NCI-H460 (cell line): ENCODE measurements at regions not wholly inside any gene's neighbourhood (a gene's known extent, or its start where the extent isn't known, plus 50 kb on each side); places are given as distances from the start of the nearest gene placed in this dataset.

Experiments used
- DNase-seq: peaks from one replicate; pipeline ENCODE4 v3.0.0-alpha.2; 2016; ENCODE audit warnings: low read depth; ENCODE audit errors: extremely low read depth

- no peak for DNase-seq
Measured at GRCh38 chr2:150319658-150320555, 167.6 kb downstream of the RND3 start.

DNA sequence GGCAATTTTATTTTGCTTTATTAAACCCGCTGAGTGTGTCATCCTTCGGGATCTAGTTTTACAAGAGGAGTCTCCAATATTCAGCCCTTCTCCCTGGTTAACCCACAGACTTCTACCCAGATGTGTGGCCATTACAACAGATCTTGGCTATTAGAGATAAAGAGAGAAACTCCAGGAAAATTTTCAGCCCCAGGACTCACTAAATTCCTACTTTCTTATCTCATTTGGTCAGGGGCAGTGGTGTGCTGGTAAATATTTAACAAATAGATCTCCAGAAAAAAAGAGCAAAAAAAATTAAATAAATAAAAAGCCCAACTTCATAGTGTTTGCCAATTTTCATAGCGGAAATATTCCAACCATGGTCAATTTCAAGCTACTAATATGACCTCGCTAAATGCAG is 168.4 kb downstream of the RND3 start:
- DNase-seq, result no peak

DNA sequence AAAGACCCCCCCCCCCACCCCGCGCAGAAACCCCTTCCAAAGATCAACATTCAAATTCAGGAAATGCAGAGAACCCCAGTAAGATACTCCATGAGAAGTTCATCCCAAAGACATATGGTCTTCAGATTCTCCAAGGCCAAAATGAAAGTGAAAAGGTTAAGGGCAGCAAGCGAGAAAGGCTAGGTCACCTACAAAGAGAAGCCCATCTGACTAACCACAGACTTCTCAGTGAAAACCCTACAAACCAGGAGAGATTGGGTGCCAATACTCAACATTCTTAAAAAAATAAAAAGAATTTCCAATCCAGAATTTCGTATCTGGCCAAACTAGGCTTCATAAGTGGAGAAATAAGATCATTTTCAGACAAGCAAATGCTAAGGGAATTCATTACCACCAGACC is 175.2 kb downstream of the RND3 start:
- no peak for DNase-seq

- DNase-seq, result no peak
Measured at GRCh38 chr2:150309311-150310080, 178.0 kb downstream of the RND3 start.

- no peak for DNase-seq
Measured at GRCh38 chr2:150307258-150307657, 180.2 kb downstream of the RND3 start.

DNA sequence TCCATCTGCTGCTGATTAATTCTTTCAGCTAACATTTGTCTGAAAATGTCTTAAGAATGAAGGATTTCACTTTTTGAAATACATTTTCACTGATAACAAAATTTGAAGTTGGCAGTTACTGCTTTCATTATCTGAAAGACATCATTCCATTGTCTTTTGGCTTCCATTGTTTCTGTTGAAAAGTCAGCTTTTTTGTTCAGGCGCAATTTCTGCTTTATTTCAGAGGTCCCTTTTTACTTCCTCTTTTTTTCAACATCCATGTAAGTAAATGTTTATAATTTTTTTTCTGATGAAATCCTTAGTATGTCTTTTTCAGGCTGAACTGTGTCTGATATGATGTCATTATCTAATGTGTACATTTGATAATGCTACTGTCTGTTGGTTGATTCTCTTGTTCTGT is 184.2 kb downstream of the RND3 start:
- no peak for DNase-seq

GRCh38 chr2:150298571-150299305 is 188.7 kb downstream of the RND3 start:
- no peak for DNase-seq

DNA sequence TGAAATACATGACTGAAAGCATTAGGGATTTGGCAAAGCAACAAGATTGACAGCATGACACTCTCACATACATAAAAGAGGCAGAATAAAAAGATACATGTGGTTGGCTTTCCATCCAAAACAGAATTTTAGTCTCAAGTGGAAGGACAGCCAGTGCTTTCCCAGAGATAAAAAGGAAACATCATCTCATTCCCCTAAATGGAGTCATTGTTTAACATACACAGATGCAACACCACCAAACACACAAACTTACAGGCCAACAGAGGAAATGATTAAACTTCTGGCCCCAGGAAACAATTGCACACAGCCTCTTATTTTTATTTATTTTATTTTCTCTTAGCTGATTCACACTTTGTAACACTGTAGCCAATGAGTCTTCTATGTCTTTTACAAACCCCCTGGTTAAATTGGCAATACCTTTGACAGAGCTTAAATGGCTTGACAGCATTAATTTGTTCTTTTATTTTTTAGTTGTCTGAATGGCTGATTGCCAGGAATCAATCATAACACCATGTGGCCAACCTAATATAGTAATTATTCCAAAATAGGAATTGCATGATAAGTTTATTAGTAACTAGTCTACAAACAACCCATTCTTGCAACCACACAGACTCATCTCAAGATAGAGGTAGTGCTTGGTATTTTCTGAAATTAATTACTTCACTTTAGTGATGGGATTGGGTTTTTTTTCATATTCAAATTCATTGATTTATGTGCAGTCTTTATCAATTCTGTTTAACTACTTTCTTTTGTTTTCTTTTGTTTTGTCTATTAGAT is 190.5 kb downstream of the RND3 start:
- no peak for DNase-seq

- DNase-seq, result no peak
Measured at GRCh38 chr2:150295544-150295943, 191.9 kb downstream of the RND3 start.

- DNase-seq, result no peak
Measured at GRCh38 chr2:150293771-150294170, 193.7 kb downstream of the RND3 start.

- DNase-seq, result no peak
Measured at GRCh38 chr2:150292807-150293206, 194.7 kb downstream of the RND3 start.

DNA sequence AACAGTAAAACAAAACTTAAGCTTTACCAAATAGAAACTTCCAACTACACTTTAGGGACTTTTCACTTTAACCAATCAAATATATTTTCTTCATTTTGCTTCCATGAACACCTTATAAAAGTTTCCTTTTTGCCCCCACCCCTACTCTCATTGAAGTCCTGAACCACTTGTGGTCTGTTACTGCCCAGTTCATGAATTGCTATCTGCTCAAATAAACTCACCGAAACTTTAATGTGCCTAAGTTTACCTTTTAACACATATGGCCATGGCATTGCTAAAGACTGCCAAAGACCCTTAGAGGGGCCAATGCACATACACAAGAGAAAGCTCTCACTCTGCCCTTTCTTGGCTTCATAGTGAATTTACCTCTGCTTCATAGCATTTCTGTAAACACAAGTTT is 195.3 kb downstream of the RND3 start:
- DNase-seq, result no peak

GRCh38 chr2:150286730-150287362 is 200.6 kb downstream of the RND3 start:
- no peak for DNase-seq

DNA sequence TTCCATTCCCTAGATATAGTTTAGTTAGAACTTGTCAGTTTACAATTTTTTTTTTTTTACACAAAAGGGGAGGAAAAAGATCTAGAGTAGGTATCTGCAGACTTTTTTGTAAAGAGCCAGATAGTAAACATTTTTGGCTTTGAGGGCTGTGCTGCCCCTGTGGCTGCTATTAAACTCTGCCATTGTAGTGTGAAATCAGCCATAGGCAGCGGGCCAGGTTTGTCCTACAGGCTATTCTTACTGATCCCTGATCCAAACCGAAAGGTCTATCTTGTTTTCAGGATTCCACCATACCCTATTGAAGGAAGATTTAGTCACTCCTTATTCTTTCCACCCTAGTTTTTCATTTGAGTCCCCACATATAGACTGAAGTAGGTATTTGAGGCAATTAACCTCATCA is 203.4 kb downstream of the RND3 start:
- no peak for DNase-seq

- no peak for DNase-seq
Measured at GRCh38 chr2:150282771-150283371, 204.6 kb downstream of the RND3 start.

- DNase-seq, result no peak
Measured at GRCh38 chr2:150282357-150282756, 205.1 kb downstream of the RND3 start.

DNA sequence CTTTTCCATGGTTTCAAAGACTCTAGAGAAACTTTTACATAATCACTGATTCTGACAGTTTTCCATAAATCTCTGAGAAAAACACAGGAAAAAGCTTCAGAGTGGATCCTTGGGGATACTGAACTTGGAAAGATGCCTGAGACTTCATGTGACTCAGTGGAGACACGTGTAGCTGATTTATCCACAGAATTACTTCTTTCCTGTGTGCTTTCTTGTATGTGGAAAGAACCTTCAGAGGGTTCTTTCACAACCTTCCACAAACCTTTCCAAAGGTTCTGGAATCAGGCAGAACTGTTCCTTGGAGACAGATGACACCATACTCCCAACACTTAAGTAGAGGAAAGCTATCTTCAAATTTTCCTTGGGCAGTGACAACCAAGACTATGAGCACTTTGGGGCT is 207.2 kb downstream of the RND3 start:
- DNase-seq, result no peak

DNA sequence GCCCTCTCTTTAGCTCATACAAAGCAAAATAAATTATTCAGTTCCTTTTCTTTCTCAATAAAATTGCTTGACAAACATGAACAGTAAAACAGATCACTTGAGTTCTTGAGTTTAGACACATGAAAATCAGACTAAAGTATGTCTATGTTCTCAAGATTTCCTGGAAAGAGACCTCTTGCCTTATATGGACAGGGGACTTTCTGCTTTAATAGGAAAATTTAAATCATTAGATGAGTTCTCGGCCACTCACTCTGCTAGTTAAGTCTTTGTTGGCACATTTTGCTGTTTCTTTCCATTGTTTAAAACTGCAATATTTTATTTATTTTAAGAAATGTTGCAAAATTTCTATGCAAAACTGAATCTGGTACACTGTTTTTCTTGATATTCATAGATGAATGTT is 207.8 kb downstream of the RND3 start:
- DNase-seq, result no peak

DNA sequence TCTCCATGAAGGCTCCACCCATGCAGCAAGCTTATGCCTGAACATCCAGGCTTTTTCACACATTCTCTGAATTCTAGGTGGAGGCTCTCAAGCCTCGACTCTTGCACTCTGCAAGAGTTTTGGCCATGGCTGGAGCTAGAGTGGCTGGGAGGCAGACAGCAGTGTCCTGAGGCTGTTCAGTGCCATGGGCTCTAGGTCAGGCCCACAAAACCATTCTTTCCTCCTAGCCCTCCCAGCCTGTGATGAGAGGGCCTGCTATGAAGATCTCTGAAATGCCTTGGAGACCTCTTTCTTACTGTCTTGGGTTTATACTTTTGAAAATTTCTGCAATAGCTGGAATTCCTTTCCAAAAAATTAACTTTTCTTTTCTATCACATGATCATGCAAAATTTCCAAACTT is 210.7 kb downstream of the RND3 start:
- DNase-seq, result no peak

DNA sequence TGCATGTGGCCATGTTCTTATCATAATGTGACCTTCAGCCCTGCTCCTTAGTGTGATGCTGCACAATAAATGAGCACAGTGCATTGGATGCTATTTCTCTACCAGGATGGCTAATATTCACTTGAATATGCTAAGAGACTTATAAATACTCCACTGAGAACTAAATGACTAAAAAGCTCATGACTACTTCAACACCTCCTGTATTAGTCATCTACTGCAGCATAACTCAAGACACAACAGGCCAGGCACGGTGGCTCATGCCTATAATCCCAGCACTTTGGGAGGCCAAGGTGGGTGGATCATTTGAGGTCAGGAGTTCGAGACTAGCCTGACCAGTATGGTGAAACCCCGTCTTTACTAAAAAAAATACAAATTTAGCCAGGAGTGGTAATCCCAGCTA is 213.4 kb downstream of the RND3 start:
- DNase-seq, result no peak
